HepG2 (cell line): ENCODE measurements at regions not wholly inside any gene's neighbourhood (a gene's known extent, or its start where the extent isn't known, plus 50 kb on each side); places are given as distances from the start of the nearest gene placed in this dataset.

ENCODE experiments used
- ATAC-seq: fragments of 200-7000 bp; cut with Tn5 transposase; 3 replicates; pipeline ENCODE4 v1.9.1; 2020; ENCODE audit warnings: mild to moderate bottlenecking, moderate library complexity
- BruUV-seq: library from RNA; stranded (reverse); fragments of 400-500 nt; replicated peaks from 2 replicates; lab custom pipeline; 2021; lab: Mats Ljungman, UMichigan
- CTCF ChIA-PET: fragments of 300-600 bp; formaldehyde crosslinking; extraction: SDS; loops from one replicate; lab custom pipeline; 2021; ENCODE audit warnings: low total read pairs, inconsistent platforms, low intra/inter-chr PET ratio; lab: Yijun Ruan, JAX
- POLR2A ChIA-PET: fragments of 350-600 bp; sonication (Branson Sonifier 250); formaldehyde crosslinking; loops from one replicate; lab custom pipeline; 2020; ENCODE audit warnings: antibody characterized with exemption, inconsistent platforms; lab: Yijun Ruan, JAX
- DNase-seq: peaks from one replicate; pipeline ENCODE4 v3.0.0-alpha.2; 2015; ENCODE audit warnings: low spot score
- FAIRE-seq: peaks from 3 replicates; lab custom pipeline; 2011; peaks lifted over from hg19 to GRCh38; lab: Jason Lieb, UNC
- H2AFZ ChIP-seq: one replicate; pipeline ENCODE4 v1.6.1; 2011; ENCODE audit warnings: low read length, inconsistent platforms
- H3K27ac ChIP-seq: fragments of 300-600 bp; 3 replicates; pipeline ENCODE4 v1.8.0; 2011; ENCODE audit warnings: mixed run types, mild to moderate bottlenecking, mixed read lengths, low read length, inconsistent platforms; ENCODE audit not compliant: insufficient read depth; ENCODE audit errors: extremely low read length
- H3K27me3 ChIP-seq, 2 experiments: fragments of 200-600 bp in 1 of 2; 2 replicates in 1 of 2; 3 replicates in 1 of 2; pipeline versions ENCODE4 v1.6.0 to v1.8.0; 2011; ENCODE audit warnings: low read length in 2 of 2, mild to moderate bottlenecking in 2 of 2, moderate library complexity in 2 of 2, inconsistent platforms in 1 of 2; ENCODE audit not compliant: insufficient read depth in 2 of 2, control insufficient read depth in 1 of 2
- H3K36me3 ChIP-seq, 2 experiments: fragments of 200-600 bp in 1 of 2; replicated peaks in 1 of 2; 2 replicates in 1 of 2; 3 replicates in 1 of 2; pipeline versions ENCODE4 v1.5.1 to v1.8.0; 2011; ENCODE audit warnings: low read length in 2 of 2, inconsistent platforms in 1 of 2; ENCODE audit not compliant: insufficient read depth in 2 of 2, control insufficient read depth in 1 of 2
- H3K4me1 ChIP-seq: 2 replicates; pipeline ENCODE4 v1.5.1; 2012; ENCODE audit warnings: low read length, inconsistent platforms; ENCODE audit not compliant: insufficient read depth
- H3K4me2 ChIP-seq: 2 replicates; pipeline ENCODE4 v1.6.0; 2011; ENCODE audit warnings: low read depth, low read length, inconsistent platforms
- H3K4me3 ChIP-seq, 3 experiments: fragments of 200-600 bp in 1 of 3; sonication (generic), shearing (Covaris generic) in 1 of 3; replicated peaks in 1 of 3; 2 replicates each; pipeline ENCODE4 v1.5.1; 2011 to 2016; ENCODE audit warnings: low read length in 3 of 3, inconsistent platforms in 2 of 3, low read depth in 2 of 3, mild to moderate bottlenecking in 2 of 3, control low read depth in 1 of 3, mixed read lengths in 1 of 3; ENCODE audit not compliant: insufficient read depth in 1 of 3
- H3K79me2 ChIP-seq: one replicate; pipeline ENCODE4 v1.6.1; 2011; ENCODE audit warnings: low read length, inconsistent platforms; ENCODE audit not compliant: insufficient read depth
- H3K9ac ChIP-seq: 2 replicates; pipeline ENCODE4 v1.6.0; 2011; ENCODE audit warnings: mild to moderate bottlenecking, low read depth, low read length, inconsistent platforms; ENCODE audit not compliant: insufficient read depth
- H3K9me3 ChIP-seq: 2 replicates; pipeline ENCODE4 v1.5.1; 2012; ENCODE audit warnings: mild to moderate bottlenecking, low read length
- H4K20me1 ChIP-seq: 2 replicates; pipeline ENCODE4 v1.6.0; 2011; ENCODE audit warnings: inconsistent platforms, mild to moderate bottlenecking, low read length, moderate library complexity; ENCODE audit not compliant: insufficient read depth
- ARID3A ChIP-seq: IDR thresholded peaks from 2 replicates; pipeline ENCODE4 v1.6.1; 2012; ENCODE audit warnings: low read depth, low read length, improper control_type of control experiment
- BCL6 ChIP-seq: IDR thresholded peaks from 2 replicates; pipeline ENCODE4 v1.6.1; 2016; ENCODE audit warnings: missing genetic modification reagents, missing compliant biosample characterization
- EED ChIP-seq: sonication (generic); formaldehyde crosslinking; IDR thresholded peaks from 2 replicates; pipeline ENCODE4 v1.5.0; 2020; ENCODE audit warnings: mild to moderate bottlenecking, missing genetic modification reagents
- GLI4 ChIP-seq: sonication (generic); formaldehyde crosslinking; IDR thresholded peaks from 2 replicates; pipeline ENCODE4 v1.5.1; 2020; ENCODE audit warnings: missing genetic modification reagents, mild to moderate bottlenecking, moderate library complexity, borderline replicate concordance
- HBP1 ChIP-seq: IDR thresholded peaks from 2 replicates; pipeline ENCODE4 v1.6.1; 2016; ENCODE audit warnings: low read depth, control low read depth
- JUNB ChIP-seq: sonication (generic); formaldehyde crosslinking; IDR thresholded peaks from 2 replicates; pipeline ENCODE4 v1.8.0; 2022; ENCODE audit warnings: missing genetic modification reagents, mild to moderate bottlenecking, borderline replicate concordance
- NFKBIZ ChIP-seq: IDR thresholded peaks from 2 replicates; pipeline ENCODE4 v1.6.1; 2018; ENCODE audit warnings: missing genetic modification reagents, missing compliant biosample characterization
- NR2F1 ChIP-seq, 2 experiments: fragments of 450-650 bp in 1 of 2; formaldehyde crosslinking in 1 of 2; IDR thresholded peaks; 2 replicates each; pipeline versions ENCODE4 v1.5.0 to v1.6.1; 2016 to 2020; ENCODE audit warnings: mild to moderate bottlenecking in 1 of 2, missing compliant biosample characterization in 1 of 2, missing genetic modification reagents in 1 of 2, moderate library complexity in 1 of 2
- TCF12 ChIP-seq, 2 experiments: fragments of 450-650 bp in 1 of 2; sonication (generic) in 1 of 2; formaldehyde crosslinking in 1 of 2; IDR thresholded peaks; 2 replicates each; pipeline versions ENCODE4 v1.6.1 to v1.8.0; 2017 to 2022; ENCODE audit warnings: antibody characterized with exemption in 1 of 2, mild to moderate bottlenecking in 1 of 2, missing genetic modification reagents in 1 of 2, moderate library complexity in 1 of 2
- TOE1 ChIP-seq: sonication (generic); formaldehyde crosslinking; IDR thresholded peaks from 2 replicates; pipeline ENCODE4 v1.4.0; 2020; ENCODE audit warnings: mild to moderate bottlenecking, missing genetic modification reagents
- ZNF44 ChIP-seq: sonication (generic); formaldehyde crosslinking; IDR thresholded peaks from 2 replicates; pipeline ENCODE4 v1.5.1; 2020; ENCODE audit warnings: mild to moderate bottlenecking, missing genetic modification reagents
- ZNF543 ChIP-seq: sonication (generic); formaldehyde crosslinking; IDR thresholded peaks from 2 replicates; pipeline ENCODE4 v1.4.0; 2020; ENCODE audit warnings: mild to moderate bottlenecking, missing genetic modification reagents
- ZNF546 ChIP-seq: sonication (generic); formaldehyde crosslinking; conservative IDR thresholded peaks from 2 replicates; pipeline ENCODE4 v1.8.1; 2023; ENCODE audit warnings: mild to moderate bottlenecking, missing genetic modification reagents
- ZNF773 ChIP-seq: sonication (generic); formaldehyde crosslinking; IDR thresholded peaks from 2 replicates; pipeline ENCODE4 v1.4.0; 2020; ENCODE audit warnings: missing genetic modification reagents, borderline replicate concordance
- ZNF780A ChIP-seq: sonication (generic); formaldehyde crosslinking; IDR thresholded peaks from 2 replicates; pipeline ENCODE4 v1.8.0; 2022; ENCODE audit warnings: mild to moderate bottlenecking, missing genetic modification reagents, moderate library complexity
- WGBS: methylation state at CpG from one replicate; pipeline ENCODE4 v1.1.6; 2017; ENCODE audit warnings: low lambda C conversion rate; 5-methylcytosine and 5-hydroxymethylcytosine counted together
- in situ Hi-C: cut with HindIII; loops from 2 replicates; pipeline ENCODE4 v1.10.0; 2017; ENCODE audit warnings: low pct_unique_long_range_greater_than_20kb; ENCODE audit not compliant: extremely low pct_ligation_motif_present
- intact Hi-C: fragments of 100-400 bp; cut with micrococcal nuclease; formaldehyde crosslinking; loops from one replicate; pipeline ENCODE4 v1.10.0; 2022; ENCODE audit not compliant: unreplicated experiment

GRCh38 chr4:138095378-138095777 lies 146.8 kb downstream of the SLC7A11 start:
- Histone ChIP-seq H3K9me3 (no peaks in the 10 kb centered on the region), H4K20me1 (no peaks in the 10 kb centered on the region), H3K36me3 (no peaks in the 10 kb centered on the region), H3K79me2 (no peaks in the 10 kb centered on the region), H3K4me2 (peak overlapping the region; percentile 5; the same call in 1 of the 2 replicates), H3K4me1 (peaks cover 71% of the 10 kb centered on the region), H3K9ac (no peak overlapping the region), H2AFZ (peak overlapping the region; percentile 58), H3K27ac (no peak overlapping the region), H3K27me3 (no peaks in the 10 kb centered on the region), H3K4me3 (no peak overlapping the region)
- DNase-seq (no peak), FAIRE-seq (no peak), ATAC-seq (no peak)
- 54% methylated on average over 5 of the region's 5 CpGs for WGBS
- CTCF ChIA-PET = no interaction called here
- BruUV-seq = no TSS peak
- POLR2A ChIA-PET = interaction anchor here (1.4 kb wide), 1 partner anchor 9 kb away, joined by 3 read pairs; no protein-coding TSS in a partner anchor
- TF ChIP-seq TCF12 (IDR thresholded peaks at IDR 0.05) = no peak
- no peak for TF ChIP-seq TCF12 (CRISPR knock-in tag; IDR thresholded peaks at IDR 0.05)
- TF ChIP-seq BCL6 = no peak
- TF ChIP-seq ZNF44 (CRISPR knock-in tag) = no peak
- TF ChIP-seq JUNB (CRISPR knock-in tag) = no peak
- no peak for TF ChIP-seq NFKBIZ (CRISPR knock-in tag)
- TF ChIP-seq ARID3A = no peak
- no peak for TF ChIP-seq NR2F1 (CRISPR knock-in tag; IDR thresholded peaks at IDR 0.05)
- TF ChIP-seq ZNF773 (CRISPR knock-in tag) = no peak
- no peak for TF ChIP-seq EED (CRISPR knock-in tag)
- TF ChIP-seq ZNF780A (CRISPR knock-in tag) = no peak
- TF ChIP-seq ZNF546 (CRISPR knock-in tag) = no peak
- TF ChIP-seq HBP1 (CRISPR knock-in tag) = no peak
- TF ChIP-seq ZNF543 (CRISPR knock-in tag) = no peak
- TF ChIP-seq GLI4 = no peak
- no peak for TF ChIP-seq TOE1 (CRISPR knock-in tag)
- intact Hi-C loops = loop anchor here (5.0 kb wide), 1 partner anchor 252 kb away; no protein-coding TSS in a partner anchor
- in situ Hi-C loops = loop anchor here (5.0 kb wide), 1 partner anchor 58 kb away; no protein-coding TSS in a partner anchor
